DLD1 (cell line): ENCODE measurements at regions not wholly inside any gene's neighbourhood (a gene's known extent, or its start where the extent isn't known, plus 50 kb on each side); places are given as distances from the start of the nearest gene placed in this dataset.
"Not testable (repeated sequence)": the region's sequence is repeated elsewhere in the genome, so short reads cannot be mapped to it uniquely, and the experiment has no call there.

Source experiments
- in situ Hi-C: cut with HindIII; loops from 2 replicates; pipeline ENCODE4 v1.10.0; 2017; ENCODE audit warnings: low sequenced_read_pairs

DNA sequence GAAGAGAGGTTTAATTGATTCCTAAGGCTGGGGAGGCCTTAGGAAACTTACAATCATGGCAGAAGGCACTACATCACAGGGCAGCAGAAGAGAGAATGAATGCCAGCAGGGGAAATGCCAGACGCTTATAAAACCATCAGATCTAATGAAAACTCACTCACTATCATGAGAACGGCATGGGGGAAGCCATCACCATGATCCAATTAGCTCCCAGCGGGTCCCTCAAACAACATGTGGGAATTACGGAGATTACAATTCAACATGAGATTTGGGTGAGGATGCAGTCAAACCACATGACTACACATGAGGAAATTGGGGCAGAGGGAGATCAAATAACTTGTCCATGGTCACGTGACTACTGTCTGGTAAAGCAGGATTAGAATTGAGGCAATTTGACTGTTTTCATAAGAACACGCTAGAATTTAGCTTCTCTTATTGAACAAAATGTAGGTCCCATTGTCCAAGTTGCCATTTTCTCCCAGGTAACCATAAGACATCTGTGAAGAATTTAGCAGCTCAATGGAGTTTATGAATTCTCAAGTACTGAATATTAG lies 445.1 kb upstream of the CDH20 start:
- in situ Hi-C loops, result no loop called here

DNA sequence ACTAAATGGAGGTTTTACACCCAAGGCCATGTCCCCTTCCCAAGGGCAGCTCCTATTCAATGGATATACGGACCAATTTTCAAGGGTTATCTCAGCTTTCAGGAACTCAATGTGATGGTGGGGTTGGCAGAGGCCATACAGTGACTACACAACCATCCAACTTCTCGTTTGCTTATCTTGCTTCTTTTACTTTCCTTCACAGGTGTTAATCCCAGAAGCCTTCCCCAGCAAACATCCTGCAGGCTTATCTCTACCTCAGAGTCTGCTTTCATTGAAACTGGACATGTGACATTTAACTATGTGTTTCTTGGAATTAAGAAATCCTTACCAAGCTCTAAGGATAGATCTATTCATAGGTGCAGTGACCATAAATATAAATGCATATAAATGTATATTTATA lies 443.8 kb upstream of the CDH20 start:
- in situ Hi-C loops, result no loop called here

GRCh38 chr18:60891936-60892335 lies 441.3 kb upstream of the CDH20 start:
- in situ Hi-C loops, result no loop called here

DNA sequence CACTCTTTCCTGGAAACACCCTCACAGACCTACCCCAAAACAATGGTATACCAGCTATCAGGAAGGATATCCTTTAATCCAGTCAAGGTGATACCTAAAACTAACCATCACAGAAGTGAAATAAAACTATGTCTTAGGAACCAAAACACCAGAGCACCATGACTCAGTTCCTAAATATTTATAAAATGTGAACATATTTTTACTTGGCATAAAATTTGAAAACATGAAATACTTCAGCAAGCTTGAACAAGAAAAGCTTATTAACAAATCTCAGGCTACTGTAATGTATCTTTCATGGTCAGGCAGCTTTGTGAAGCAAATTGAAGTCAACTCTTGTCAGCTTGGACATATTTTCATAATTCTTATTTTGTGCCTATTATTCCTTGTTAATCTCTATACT lies 440.8 kb upstream of the CDH20 start:
- in situ Hi-C loops, result no loop called here

- in situ Hi-C loops, result no loop called here
Observed at GRCh38 chr18:60892855-60893254, 440.4 kb upstream of the CDH20 start.

DNA sequence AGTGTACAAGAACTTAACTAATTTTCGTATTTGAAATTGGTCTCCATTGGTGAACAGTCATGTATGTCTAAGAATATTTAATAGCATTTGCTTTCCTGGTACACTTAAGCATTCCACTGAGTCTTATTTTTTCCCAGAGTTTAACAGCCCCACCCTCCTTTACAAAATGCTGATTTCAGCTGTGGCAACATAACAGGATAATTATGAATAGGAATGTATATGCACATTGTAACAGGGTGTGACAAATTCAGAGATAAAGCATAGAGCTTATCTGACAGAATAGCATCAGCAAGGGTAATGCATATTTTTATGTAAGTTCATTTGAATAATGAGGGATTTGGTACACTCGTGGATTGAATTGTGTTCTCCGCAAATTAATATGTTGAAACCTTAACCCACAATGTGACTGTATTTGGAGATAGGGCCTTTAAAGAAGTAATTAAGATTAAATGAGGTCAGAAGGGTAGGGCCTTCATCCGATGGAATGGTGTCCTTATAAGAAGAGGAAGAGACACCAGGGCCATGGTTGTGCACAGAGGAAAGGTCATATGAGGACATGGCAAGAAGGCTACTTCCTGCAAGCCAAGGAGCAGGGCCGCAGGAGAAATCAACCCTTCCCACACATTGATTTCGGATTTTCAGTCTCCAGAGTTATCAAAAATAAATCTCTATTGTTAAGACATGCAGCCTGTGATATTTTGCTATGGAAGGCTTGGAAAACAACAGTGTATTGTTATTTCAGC lies 439.7 kb upstream of the CDH20 start:
- in situ Hi-C loops, result no loop called here

- in situ Hi-C loops, result no loop called here
Observed at GRCh38 chr18:60894254-60894945, 438.8 kb upstream of the CDH20 start.

GRCh38 chr18:60895181-60895580 lies 438.0 kb upstream of the CDH20 start:
- in situ Hi-C loops, result no loop called here

- in situ Hi-C loops, result no loop called here
Observed at GRCh38 chr18:60898111-60898510, 435.1 kb upstream of the CDH20 start.

DNA sequence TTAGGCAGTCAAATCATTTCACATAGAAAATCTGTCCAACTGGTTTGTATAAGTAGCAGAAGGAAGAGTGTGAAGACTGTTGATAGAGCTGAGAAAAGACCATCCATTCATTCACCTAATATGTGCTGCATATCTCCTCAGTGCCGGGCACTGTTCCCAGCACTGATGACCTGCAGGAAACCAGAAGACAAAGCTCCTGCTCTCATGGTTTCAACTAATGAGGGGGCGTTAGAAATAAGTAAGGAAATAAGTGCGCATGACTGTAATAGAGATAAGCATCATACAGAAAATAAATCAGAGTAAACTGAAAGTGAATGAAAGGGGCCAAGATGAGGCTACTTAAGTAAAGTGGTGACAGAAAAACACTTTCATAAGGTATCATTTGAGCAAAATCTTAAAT lies 427.5 kb upstream of the CDH20 start:
- in situ Hi-C loops, result no loop called here

DNA sequence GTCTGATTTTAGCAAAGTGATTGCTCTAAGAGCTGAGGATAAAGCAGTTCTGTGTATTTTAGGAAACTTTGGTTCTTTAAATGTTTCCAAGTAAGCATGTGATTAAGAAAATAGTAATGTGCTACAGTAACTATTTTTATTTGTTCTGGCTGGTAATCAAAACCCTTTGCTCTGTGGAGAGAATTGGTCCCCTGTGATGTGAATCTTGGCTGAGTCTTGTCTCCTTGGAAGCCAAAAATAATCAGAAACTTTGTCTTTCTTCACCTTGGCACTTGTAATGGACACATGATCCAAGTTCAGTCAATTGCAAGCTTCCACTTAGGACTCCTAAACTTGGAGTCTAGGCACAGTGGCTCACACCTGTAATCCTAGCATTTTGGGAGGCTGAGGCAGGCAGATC lies 422.7 kb upstream of the CDH20 start:
- in situ Hi-C loops, result no loop called here

DNA sequence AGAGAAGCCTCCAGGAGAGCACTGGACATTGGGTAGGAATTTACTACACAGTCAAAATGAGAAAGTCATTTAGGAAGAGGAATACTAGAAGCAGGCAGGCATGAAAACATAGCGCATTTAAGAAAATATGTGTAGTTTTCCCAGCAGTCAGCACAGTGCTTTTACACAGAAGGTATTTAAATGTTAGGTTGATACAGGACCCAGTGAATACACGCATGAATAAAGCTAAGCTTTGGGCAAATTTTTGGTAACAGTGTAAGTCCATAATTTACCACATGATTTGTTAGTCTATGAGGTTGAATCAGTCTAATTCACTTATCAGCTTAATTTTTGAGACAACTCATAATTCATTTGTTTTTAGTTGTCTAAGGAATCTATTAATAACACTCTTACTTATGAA lies 421.7 kb upstream of the CDH20 start:
- in situ Hi-C loops, result no loop called here

DNA sequence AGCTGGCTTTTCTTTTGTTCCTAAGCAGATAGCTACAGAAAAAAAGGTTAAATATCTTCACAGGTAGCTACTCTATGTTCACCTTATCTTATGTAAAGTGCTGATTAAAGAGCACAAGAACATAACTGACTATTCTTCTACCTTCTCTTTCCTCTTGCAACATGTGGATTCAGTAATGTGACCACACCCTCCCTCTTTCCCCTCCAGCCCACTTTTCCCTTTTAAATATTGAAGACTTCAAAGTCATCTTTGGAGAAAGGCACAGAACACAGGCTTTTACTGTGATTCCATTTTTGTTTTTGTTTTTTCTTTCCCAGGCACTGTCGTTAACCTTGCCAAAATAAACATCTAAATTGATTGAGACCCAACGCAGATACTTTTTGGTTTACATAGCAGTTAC lies 418.1 kb upstream of the CDH20 start:
- in situ Hi-C loops, result no loop called here

DNA sequence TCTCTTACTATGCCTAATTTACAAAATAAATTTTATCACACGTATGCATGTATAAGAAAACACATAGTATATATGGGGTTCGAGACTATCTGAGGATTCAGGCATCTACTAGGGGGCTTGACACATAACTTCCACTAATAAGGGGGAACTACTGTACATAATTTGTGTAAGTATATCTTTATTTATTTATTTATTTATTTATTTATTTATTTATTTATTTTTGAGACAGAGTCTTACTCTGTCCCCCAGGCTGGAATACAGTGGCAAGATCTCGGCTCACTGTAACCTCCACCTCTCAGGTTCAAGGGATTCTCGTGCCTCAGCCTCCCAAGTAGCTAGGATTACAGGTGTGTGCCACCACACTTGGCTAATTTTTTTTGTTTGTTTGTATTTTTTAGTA lies 414.4 kb upstream of the CDH20 start:
- in situ Hi-C loops, result not testable (repeated sequence)

DNA sequence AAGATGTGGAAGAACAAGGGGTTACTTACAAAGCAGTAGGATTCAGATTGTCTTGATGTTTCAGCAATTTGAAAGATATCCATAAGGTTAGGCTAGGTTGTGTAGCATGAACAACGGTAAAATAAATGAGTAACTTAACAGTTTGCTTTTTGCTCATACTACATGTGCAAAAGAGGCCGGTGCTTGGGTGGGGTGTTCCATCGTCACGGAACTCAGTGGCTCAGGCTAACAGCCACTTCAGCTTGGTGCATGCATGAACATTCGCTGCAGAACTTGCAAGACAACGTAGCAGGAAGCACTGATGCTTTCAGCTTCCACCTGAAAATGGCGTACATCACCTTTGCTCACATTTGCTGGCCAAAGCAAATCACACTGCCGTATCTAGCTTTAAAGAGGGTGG lies 407.3 kb upstream of the CDH20 start:
- in situ Hi-C loops, result no loop called here

GRCh38 chr18:60929966-60930365 lies 403.3 kb upstream of the CDH20 start:
- in situ Hi-C loops, result no loop called here

DNA sequence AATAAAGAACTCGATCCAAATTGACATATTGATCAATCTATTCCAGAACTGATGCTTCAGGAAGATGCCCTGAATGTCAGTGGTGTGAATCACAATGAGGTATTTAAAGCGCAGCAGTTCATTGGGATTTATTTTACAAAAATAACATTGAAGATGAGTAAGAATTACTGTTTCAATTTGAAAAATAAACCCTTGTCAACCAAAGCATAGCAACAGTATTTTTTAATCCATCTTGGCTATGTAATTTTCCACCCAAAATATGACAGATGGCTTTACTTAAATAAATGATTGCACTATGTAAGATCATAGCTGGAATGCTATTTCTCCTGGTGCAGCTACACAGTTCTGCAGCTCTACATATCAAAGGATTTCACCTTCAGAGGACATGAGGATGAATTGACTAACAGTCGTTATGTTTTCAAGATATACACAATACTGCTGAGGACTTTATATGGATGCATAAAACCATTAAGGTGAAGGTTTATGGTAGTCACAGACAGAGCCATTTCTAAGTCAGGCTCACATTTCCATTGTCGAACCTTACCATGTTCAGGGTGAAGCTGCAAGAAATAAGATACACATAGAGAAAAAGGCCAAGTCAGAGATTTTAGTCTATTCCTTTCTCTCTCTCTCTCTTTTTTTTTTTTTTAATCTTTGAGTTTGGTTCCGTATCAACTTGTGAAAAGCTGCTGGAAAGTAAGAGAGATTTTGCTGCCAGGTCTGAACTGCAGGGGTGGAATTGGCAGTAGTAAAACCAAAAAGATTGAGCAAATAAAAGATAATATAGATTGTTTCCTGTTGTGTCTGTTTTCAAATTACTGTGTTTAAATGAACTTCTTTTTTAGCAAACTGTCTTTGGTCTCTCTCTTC lies 398.0 kb upstream of the CDH20 start:
- in situ Hi-C loops, result no loop called here

DNA sequence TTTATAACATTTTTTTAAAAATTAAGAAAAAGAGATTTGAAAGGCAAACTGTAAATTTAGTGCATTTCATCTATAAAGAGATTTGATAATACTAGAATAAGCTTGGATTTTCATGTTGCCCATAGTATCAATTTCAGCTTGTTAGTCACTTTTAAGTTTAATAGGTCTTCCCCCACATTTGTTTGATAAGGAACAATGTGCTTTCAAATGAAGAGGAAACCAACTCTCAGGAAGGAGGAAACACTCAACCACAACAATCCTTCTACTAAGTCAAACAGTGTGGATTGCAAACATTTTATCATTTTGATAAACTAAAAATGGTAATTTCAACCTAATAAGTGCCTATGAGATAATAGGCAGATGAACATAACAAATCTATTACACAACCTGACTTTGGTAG lies 397.1 kb upstream of the CDH20 start:
- in situ Hi-C loops, result no loop called here

GRCh38 chr18:60943297-60943696 lies 389.9 kb upstream of the CDH20 start:
- in situ Hi-C loops, result no loop called here

DNA sequence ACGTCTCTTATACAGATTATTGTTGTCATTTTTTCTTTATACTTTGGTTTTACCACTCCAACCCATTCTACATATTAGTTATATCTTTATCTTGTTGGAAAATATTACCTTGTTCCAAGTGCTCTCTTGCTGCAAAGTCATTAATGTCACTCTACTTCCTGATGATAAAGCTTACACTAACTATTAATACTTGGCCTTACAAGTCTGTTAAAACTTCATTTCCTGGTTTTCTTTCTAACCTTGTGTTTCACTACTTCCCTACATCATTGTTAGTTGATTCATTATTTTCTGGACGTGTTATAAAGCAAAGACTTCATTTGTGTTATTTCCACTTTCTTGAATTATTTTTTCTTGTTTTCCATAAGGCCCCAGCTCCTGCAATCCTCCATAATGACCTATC lies 382.6 kb upstream of the CDH20 start:
- in situ Hi-C loops, result no loop called here

DNA sequence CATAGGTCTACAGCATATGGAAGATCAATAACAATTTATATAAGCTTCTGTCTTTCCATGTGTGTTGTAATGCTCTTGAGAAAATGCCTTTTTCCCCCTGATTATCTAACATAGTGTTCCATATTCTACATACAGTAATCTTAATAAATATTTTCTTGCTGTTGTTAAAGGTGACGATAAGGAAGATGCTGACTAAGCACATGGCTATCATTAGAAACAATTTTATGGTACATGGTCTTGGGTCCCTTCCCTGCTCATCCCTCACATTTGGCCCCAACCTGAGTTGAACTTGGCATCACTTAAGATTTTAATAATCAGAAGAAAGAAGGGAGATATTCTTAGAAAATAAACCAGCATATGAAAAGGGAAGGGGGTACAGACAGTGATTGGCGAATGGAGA lies 382.1 kb upstream of the CDH20 start:
- in situ Hi-C loops, result no loop called here
